Activated naive CD4-positive, alpha-beta T cell treated with anti-CD3 and anti-CD28 coated beads, Interleukin-2, amount 50 U/mL, for 24 hours (primary cell): ENCODE measurements at regions not wholly inside any gene's neighbourhood (a gene's known extent, or its start where the extent isn't known, plus 50 kb on each side); places are given as distances from the start of the nearest gene placed in this dataset.

Experiments
- H3K27ac Mint-ChIP-seq: one replicate; pipeline ENCODE4 v1.8.0; 2021; ENCODE audit warnings: mild to moderate bottlenecking, mixed read lengths
- H3K27me3 Mint-ChIP-seq: one replicate; pipeline ENCODE4 v1.8.0; 2021; ENCODE audit warnings: mixed read lengths
- H3K36me3 Mint-ChIP-seq: one replicate; pipeline ENCODE4 v1.8.0; 2021; ENCODE audit warnings: mixed read lengths
- H3K4me1 Mint-ChIP-seq: one replicate; pipeline ENCODE4 v1.8.0; 2021; ENCODE audit warnings: mixed read lengths
- H3K4me3 Mint-ChIP-seq: one replicate; pipeline ENCODE4 v1.8.0; 2021; ENCODE audit warnings: mild to moderate bottlenecking, mixed read lengths
- H3K9me3 Mint-ChIP-seq: one replicate; pipeline ENCODE4 v1.8.0; 2021; ENCODE audit warnings: mixed read lengths

DNA sequence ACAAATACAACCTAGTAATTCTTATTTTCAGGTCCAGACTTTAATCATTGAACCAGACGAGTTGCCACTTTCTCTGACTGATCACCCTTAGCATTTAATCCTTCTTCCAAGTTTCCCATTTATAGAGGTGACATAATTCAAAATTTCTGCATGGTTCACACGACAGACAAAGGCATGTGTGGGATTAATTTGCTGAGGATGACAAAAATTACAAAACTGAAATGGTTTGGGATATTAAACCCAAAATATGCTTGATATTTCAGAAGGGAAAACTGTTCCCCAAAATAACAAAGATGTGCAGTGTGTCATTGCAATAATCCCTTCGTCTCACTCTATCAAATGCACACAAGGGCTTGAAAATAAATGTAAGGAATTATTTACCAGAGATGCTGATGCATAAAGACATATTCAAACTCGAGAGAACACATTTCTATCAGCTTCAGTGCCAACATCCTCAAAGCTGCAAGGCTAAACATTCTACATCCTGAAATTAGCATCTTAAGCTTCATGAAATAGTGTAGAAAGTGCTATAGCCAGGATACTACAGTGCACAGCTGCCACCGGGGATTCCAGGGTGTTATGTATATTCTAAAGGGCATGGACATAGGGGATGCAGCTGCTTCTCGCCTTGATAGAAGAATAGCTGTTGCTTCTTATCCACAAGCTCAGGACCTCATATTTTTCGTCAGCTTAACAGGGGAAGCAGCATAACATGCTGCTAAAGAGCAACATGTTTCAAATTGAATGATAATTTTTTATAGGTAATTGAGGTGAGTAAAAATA is 198.7 kb upstream of the SLITRK1 start:
- H3K27ac Mint-ChIP-seq = no peak overlapping the region
- no peaks in the 10 kb centered on the region for H3K36me3 Mint-ChIP-seq
- no peak overlapping the region for H3K4me3 Mint-ChIP-seq
- no peaks in the 10 kb centered on the region for H3K4me1 Mint-ChIP-seq
- H3K9me3 Mint-ChIP-seq = peaks cover 7% of the 10 kb centered on the region
- no peaks in the 10 kb centered on the region for H3K27me3 Mint-ChIP-seq

DNA sequence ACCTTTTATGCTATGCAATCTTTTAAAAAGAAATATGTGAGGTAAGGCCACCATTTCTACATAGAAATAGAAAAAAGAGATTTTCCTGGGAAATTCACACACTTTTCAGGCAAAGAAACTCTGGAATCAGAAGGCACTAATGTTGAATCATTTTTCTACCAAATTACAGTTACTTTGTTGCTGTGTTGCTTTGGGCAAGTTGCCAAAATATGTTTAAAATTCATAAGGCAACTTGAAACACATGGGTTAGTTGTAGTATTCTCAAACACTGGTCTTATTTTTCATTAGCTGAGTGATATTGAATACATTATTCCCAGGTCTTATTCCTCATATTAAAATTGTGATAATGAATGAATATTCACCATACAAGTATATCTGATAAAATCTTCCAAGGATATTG is 195.0 kb upstream of the SLITRK1 start:
- Mint-ChIP-seq H3K4me1 (no peaks in the 10 kb centered on the region), H3K36me3 (no peaks in the 10 kb centered on the region), H3K4me3 (no peak overlapping the region), H3K9me3 (peaks cover 1% of the 10 kb centered on the region), H3K27me3 (no peaks in the 10 kb centered on the region), H3K27ac (no peak overlapping the region)

DNA sequence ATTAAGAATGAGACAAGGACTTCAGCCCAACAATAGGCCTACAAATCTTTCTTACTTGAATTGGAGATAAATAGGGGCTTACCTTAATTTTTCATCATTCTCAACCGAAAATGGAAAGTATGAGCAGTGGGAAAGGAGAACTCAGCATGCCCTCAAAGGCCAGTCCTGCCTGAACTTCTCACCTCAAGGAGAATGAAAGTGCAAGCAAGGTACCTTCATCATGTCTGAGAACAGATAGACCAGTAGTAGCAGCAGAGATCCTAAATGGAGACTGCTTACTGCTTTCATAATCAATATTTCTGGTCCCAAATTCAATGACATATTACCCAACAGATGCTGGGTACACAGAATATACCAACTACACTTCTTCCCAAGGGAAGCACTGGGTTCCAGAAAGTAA is 194.0 kb upstream of the SLITRK1 start:
- H3K27ac Mint-ChIP-seq = no peak overlapping the region
- H3K36me3 Mint-ChIP-seq = no peaks in the 10 kb centered on the region
- H3K4me1 Mint-ChIP-seq = no peaks in the 10 kb centered on the region
- H3K27me3 Mint-ChIP-seq = no peaks in the 10 kb centered on the region
- no peaks in the 10 kb centered on the region for H3K9me3 Mint-ChIP-seq
- H3K4me3 Mint-ChIP-seq = no peak overlapping the region

DNA sequence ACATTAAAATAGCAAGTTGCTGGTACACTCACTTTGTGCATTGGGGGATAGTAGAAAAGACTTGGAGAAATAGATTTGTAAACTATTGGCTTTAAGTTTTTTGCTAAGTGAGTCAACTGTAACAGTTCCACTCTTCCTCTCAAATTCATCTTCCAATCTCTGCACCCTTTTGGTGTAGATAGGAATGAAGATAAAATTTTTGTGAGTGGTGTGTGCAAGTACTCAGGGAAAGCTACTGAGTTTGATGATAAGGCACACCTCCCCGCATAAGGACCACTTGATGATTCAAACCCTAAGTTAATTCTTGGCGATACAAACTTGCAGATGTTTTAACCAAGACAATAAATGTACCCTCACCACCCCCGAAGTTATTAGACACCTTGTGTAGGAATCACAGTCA is 168.3 kb upstream of the SLITRK1 start:
- Mint-ChIP-seq H3K27me3 (no peaks in the 10 kb centered on the region), H3K4me1 (no peaks in the 10 kb centered on the region), H3K4me3 (no peak overlapping the region), H3K27ac (no peak overlapping the region), H3K36me3 (no peaks in the 10 kb centered on the region), H3K9me3 (peaks cover 5% of the 10 kb centered on the region)

DNA sequence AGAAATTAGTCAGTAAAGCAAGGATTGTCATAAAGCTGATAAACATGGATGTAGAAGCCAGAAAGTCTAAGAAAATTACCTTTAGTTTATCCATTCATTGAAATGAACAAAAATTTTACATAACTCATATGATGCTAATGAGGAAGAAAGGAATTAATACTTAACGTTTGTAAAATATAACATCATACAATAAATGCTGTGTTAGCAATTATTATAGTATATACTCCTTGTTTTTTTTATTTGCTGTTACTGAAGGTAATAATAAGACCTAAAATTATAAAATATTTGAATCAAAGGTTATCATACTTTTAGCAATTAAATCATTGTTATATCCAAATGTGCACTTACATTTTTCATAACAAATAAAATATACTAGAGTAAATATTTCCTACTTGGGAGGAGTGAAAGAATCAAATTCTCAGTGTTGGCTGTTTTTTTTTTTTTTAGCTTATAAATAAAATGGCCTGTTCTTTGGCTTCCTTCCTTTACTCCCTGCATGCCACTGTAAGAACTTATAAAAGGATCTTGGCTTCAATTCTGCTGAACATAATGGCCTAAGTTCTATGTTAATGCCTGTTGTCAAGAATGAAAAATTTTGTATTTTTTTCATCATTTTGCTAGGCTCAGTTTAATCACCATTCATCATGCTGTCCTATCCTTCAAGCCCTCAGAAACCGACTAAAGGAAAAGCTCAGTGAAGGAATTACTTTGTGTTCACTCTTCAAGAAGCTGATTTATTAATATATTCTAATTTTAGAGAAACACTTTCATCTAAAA is 167.4 kb upstream of the SLITRK1 start:
- H3K4me1 Mint-ChIP-seq = no peaks in the 10 kb centered on the region
- no peak overlapping the region for H3K27ac Mint-ChIP-seq
- no peaks in the 10 kb centered on the region for H3K36me3 Mint-ChIP-seq
- no peak overlapping the region for H3K4me3 Mint-ChIP-seq
- H3K9me3 Mint-ChIP-seq = peaks cover 5% of the 10 kb centered on the region
- no peaks in the 10 kb centered on the region for H3K27me3 Mint-ChIP-seq

DNA sequence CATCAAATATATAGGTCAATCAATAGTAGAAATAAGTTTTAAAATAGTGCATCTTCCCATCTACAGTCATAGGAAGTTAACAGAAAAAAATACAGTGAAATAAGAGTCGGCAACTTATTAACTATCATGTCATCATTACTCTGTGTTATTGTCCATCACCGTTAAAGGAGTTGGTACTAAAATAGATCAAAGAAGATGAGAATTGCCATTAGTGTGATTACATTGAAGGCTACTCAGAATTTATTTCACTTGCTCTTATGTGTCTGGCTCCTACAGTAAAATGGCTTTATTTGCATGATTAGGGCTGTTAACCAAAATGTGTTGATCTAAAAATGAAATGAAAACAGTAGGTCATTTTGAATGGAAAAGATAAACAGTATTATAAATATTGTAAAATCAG is 162.5 kb upstream of the SLITRK1 start:
- no peaks in the 10 kb centered on the region for H3K36me3 Mint-ChIP-seq
- H3K27me3 Mint-ChIP-seq = no peaks in the 10 kb centered on the region

DNA sequence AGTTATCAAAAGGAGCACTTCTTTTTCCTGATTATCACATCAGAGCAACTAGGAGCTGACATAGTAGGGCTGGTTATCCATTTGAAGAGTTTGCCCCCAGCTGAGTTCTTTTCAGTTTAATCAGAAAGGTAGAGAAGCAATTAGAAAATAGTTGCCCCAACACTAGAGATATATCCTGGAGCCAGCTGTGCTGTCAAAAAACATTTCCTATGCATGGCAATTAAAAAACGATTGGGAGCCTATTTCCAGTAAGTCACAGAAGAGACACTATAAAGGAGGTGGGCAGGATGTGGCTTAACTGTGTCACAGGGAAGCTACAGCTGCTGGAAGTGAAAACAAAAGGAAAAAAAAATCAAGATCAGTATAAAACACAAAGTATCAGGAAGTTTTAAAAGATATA is 155.7 kb upstream of the SLITRK1 start:
- no peak overlapping the region for H3K4me3 Mint-ChIP-seq
- H3K36me3 Mint-ChIP-seq = no peaks in the 10 kb centered on the region
- H3K27me3 Mint-ChIP-seq = no peaks in the 10 kb centered on the region
- no peak overlapping the region for H3K27ac Mint-ChIP-seq
- H3K4me1 Mint-ChIP-seq = peaks cover 8% of the 10 kb centered on the region
- H3K9me3 Mint-ChIP-seq = peaks cover 9% of the 10 kb centered on the region

More for the DNA sequence above, 162.5 kb upstream of the SLITRK1 start:
- Mint-ChIP-seq H3K9me3 (peaks cover 9% of the 10 kb centered on the region), H3K4me3 (no peak overlapping the region), H3K4me1 (no peaks in the 10 kb centered on the region), H3K27ac (no peak overlapping the region)

DNA sequence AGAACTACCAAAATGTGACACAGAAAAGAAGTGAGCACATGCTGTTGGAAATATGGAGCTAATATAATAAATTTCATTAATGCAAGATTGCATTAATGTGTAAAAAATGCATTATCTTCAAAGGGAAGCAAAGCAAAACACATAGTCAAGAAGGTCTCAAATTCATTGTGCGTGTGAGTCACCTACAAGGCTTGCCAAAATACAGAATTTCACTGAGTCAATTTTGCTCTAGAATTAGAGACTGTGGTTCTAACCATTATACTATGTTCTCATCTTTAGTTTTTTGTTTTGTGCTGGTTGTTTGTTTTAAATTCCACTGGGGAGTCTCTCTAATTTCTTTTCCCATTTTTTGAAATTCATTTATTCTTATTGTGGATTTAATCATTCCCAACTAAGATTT is 149.8 kb upstream of the SLITRK1 start:
- Mint-ChIP-seq H3K9me3 (no peaks in the 10 kb centered on the region), H3K4me3 (no peak overlapping the region), H3K27ac (no peak overlapping the region), H3K36me3 (no peaks in the 10 kb centered on the region), H3K27me3 (no peaks in the 10 kb centered on the region), H3K4me1 (no peaks in the 10 kb centered on the region)

DNA sequence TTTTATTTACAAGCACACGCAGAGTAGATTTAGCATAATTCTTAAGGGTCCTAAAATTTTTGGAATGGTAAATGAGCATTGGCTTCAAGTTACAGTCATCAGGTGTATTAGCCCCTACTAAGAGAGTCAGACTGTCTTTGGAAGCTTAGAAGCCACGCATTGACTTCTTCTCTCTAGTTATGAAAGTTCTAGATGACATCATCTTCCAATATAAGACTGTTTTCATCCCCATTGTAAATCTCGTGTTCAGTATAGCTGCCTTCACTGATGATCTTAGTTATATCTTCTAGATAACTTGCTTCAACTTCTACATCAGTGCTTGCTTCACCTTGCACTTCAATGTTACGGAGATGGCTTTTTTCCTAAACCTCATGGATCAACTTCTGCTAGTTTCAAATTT is 148.8 kb upstream of the SLITRK1 start:
- Mint-ChIP-seq H3K36me3 (no peaks in the 10 kb centered on the region), H3K4me1 (no peaks in the 10 kb centered on the region), H3K27me3 (no peaks in the 10 kb centered on the region), H3K27ac (no peak overlapping the region), H3K9me3 (peaks cover 4% of the 10 kb centered on the region), H3K4me3 (no peak overlapping the region)

DNA sequence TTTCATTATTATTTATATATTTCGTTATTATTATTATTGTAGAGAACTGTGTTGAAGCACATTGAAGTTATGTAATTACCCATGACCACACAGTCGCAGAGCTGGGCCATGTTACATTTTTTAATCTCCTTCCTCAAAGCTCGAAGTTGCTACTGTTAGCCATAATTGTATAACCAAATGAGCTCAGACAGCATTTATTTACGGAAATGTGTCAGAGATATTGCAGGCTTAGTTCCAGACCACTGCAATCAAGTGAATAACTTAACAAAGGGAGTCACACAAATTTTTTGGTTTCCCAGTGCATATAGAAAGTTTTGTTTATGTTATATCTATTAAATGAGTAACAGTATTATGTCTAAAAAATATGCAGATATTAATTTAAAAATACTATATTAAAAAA is 147.1 kb upstream of the SLITRK1 start:
- Mint-ChIP-seq H3K4me1 (no peaks in the 10 kb centered on the region), H3K9me3 (peaks cover 4% of the 10 kb centered on the region), H3K4me3 (no peak overlapping the region), H3K36me3 (no peaks in the 10 kb centered on the region), H3K27ac (no peak overlapping the region), H3K27me3 (no peaks in the 10 kb centered on the region)

DNA sequence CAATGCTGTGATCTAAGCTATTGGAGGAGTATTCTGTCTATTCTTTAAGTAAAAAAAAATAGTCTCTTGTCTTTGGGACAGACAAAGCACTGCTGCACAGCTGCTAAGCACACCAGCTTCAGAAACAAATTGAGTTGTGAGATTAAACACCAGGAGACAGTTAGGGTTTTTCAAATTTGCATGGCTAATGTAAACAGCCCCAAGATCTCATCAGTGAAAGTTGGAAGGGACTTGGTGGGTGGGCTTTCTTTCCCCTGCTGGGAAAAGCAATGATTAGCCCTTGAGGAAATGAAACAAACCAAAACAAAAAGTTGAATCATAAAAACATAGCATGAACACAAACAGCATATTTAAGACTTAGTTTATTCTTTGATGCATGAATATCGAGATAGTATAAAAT is 143.6 kb upstream of the SLITRK1 start:
- Mint-ChIP-seq H3K4me1 (no peaks in the 10 kb centered on the region), H3K27ac (no peak overlapping the region), H3K27me3 (no peaks in the 10 kb centered on the region)

DNA sequence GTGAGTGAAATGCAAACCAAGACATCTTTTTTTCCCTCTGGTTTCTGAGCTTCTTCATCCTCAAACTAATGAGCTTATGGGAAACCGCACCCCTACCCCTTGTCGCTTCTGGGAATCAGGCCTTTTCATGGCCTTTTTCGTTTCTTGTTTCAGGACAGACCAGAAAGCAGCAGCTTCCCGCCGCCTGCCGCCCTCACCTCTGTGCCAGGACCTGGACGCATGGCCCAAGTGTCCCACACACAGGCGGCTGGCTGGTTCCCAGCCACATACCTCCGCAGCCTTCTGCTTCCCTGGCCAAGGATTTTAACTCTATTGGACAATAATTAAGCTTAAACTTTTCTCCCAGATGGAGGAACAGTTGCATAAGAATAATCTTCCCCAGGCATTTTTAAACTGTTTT is 114.1 kb upstream of the SLITRK1 start:
- no peaks in the 10 kb centered on the region for H3K4me1 Mint-ChIP-seq
- no peaks in the 10 kb centered on the region for H3K27me3 Mint-ChIP-seq
- no peaks in the 10 kb centered on the region for H3K9me3 Mint-ChIP-seq
- no peak overlapping the region for H3K27ac Mint-ChIP-seq
- H3K4me3 Mint-ChIP-seq = no peak overlapping the region
- H3K36me3 Mint-ChIP-seq = no peaks in the 10 kb centered on the region

More for the DNA sequence above, 143.6 kb upstream of the SLITRK1 start:
- peaks cover 4% of the 10 kb centered on the region for H3K9me3 Mint-ChIP-seq
- no peak overlapping the region for H3K4me3 Mint-ChIP-seq
- no peaks in the 10 kb centered on the region for H3K36me3 Mint-ChIP-seq

DNA sequence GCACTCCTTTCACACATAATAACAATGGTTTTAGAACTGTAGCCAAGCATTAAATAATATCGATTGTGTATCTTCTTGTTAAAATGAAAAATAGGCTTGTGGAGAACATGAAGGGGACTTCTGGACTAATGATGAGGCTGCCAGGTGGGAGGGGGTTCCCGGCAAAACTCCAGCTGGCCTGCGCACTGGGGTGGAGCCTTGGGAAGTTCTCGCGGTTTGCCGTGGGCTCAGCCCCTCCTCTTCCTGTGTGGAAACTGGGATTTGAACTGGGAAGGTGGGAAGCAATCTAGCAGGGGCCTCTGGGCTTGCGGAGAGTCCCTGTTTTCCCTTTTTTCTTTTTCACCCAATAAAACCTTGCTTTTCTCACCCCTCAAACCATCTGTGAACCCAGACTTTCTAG is 113.7 kb upstream of the SLITRK1 start:
- no peaks in the 10 kb centered on the region for H3K36me3 Mint-ChIP-seq

DNA sequence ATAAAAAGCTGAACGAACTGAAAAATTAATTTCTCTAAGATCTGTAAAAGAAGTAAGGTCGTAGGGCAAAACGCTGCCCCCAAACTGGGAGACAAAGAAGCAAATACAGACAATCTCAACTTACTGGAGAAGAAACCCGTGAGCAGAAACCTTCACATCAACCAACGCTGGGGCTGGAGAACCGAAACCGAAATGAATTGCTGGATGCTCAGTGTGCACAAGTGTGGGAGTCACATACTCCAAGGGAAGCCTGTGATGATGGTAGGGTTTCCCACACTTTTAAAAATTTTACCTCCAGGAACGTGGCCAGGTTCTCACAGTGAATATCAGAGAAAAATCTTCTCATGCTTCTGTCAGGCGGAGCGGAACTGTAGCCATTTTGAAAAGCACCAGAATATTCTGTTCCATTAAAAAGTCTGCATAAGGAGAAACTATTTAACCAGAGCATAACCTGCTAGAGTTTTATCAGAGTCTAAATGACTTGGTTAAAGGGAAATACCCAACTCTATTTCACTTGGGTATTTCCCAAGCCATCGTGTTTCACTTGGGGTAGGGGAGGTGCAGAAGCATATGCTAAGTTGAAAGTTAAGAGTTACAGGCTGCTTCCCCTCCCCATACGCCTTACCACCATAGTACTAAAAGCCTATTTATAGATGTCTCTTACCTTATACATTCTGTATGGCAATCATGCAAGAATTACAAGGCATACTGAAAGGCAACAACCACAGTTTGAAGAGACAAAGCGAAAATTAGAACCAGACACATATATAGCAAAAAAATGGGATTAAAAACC is 110.5 kb upstream of the SLITRK1 start:
- Mint-ChIP-seq H3K4me3 (no peak overlapping the region), H3K9me3 (no peaks in the 10 kb centered on the region), H3K27ac (no peak overlapping the region), H3K4me1 (no peaks in the 10 kb centered on the region), H3K27me3 (no peaks in the 10 kb centered on the region), H3K36me3 (no peaks in the 10 kb centered on the region)

More for the DNA sequence above, 113.7 kb upstream of the SLITRK1 start:
- Mint-ChIP-seq H3K9me3 (no peaks in the 10 kb centered on the region), H3K27ac (no peak overlapping the region), H3K4me3 (no peak overlapping the region), H3K27me3 (no peaks in the 10 kb centered on the region), H3K4me1 (no peaks in the 10 kb centered on the region)

DNA sequence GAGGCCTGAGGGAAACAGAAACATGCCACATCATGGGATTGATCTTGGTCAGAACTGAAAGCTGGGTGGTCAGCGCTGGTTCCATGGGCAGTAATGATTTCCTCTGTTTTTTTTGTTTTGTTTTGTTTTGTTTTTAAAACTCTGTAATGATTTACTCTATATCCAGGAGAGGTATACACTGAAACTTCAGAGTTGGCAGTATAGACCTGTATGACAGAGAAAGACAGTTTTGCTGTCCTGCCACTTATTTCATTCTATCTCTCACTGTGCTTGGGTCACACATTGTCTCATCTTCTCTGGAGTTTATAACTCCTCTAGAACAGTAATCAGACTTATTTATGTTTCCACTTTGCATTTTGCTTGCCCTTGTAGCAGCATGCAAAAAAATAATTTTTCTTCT is 105.1 kb upstream of the SLITRK1 start:
- Mint-ChIP-seq H3K27me3 (no peaks in the 10 kb centered on the region), H3K36me3 (no peaks in the 10 kb centered on the region), H3K9me3 (peaks cover 9% of the 10 kb centered on the region), H3K4me3 (no peak overlapping the region), H3K4me1 (no peaks in the 10 kb centered on the region), H3K27ac (no peak overlapping the region)

DNA sequence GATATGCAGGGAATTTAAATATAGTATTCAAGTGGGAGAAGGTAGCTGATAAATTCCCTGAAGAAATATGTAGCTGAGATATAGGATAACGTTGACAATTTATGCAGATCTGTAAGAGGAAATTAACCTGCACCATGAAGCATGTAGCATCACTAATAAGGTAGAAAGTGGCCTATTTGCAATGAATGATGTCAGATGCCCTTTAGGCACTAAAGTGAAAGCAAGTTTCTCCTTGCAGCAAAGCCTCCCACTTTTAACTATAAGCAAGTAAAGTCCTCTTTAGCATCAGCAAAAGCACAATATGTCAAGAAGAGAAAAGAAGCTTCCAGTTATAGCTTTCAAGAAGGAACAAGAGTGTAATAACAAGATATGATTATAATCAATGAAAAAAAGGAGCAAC is 102.5 kb upstream of the SLITRK1 start:
- Mint-ChIP-seq H3K9me3 (peaks cover 9% of the 10 kb centered on the region), H3K36me3 (no peaks in the 10 kb centered on the region), H3K4me1 (no peaks in the 10 kb centered on the region), H3K27me3 (no peaks in the 10 kb centered on the region), H3K4me3 (no peak overlapping the region), H3K27ac (no peak overlapping the region)
